ENCODE measurements at regions not wholly inside any gene's neighbourhood (a gene's known extent, or its start where the extent isn't known, plus 50 kb on each side); places are given as distances from the start of the nearest gene placed in this dataset.
"Not testable (repeated sequence)": the region's sequence is repeated elsewhere in the genome, so short reads cannot be mapped to it uniquely, and the experiment has no call there.

- no peaks in the 10 kb centered on the region for H3K36me3 ChIP-seq (ENCODE audit: insufficient read depth, low read length)
- POLR2A ChIA-PET = no interaction called here
- BruUV-seq (replicated peaks) = no TSS peak
- no peak overlapping the region for H3K4me3 ChIP-seq (ENCODE audit: low read depth, low read length, poor library complexity, severe bottlenecking)
- H3K4me2 ChIP-seq (ENCODE audit: low read length) = no peak overlapping the region
- no peaks in the 10 kb centered on the region for H4K20me1 ChIP-seq (ENCODE audit: insufficient read depth, low read length)
- no peak overlapping the region for H3K27ac ChIP-seq (ENCODE audit: low read depth, low read length, poor library complexity, severe bottlenecking)
- intact Hi-C loops (cut with micrococcal nuclease; ENCODE audit: unreplicated experiment) = no loop called here
- no peaks in the 10 kb centered on the region for H3K9me3 ChIP-seq (ENCODE audit: low read length)
- H3K9me2 ChIP-seq (ENCODE audit: insufficient read depth, low read length) = no peaks in the 10 kb centered on the region
- CTCF ChIA-PET (ENCODE audit: unreplicated experiment) = no interaction called here
- H3K79me2 ChIP-seq (ENCODE audit: insufficient read depth, low read depth, low read length) = no peaks in the 10 kb centered on the region
- no peaks in the 10 kb centered on the region for H3K4me1 ChIP-seq (ENCODE audit: insufficient read depth, low read length, poor library complexity, severe bottlenecking)
- TF ChIP-seq CTCF (conservative IDR thresholded peaks at IDR 0.05; ENCODE audit: low read length) = no peak
- no peak for TF ChIP-seq EZH2phosphoT487 (IDR thresholded peaks at IDR 0.05; ENCODE audit: borderline replicate concordance, low read depth, low read length)
- DNase-seq (ENCODE audit: low spot score) = no peak
- H2AFZ ChIP-seq (ENCODE audit: low read length) = no peak overlapping the region
Measured at GRCh38 chr19:23541991-23542390, 145.0 kb downstream of the ZNF675 start.

DNA sequence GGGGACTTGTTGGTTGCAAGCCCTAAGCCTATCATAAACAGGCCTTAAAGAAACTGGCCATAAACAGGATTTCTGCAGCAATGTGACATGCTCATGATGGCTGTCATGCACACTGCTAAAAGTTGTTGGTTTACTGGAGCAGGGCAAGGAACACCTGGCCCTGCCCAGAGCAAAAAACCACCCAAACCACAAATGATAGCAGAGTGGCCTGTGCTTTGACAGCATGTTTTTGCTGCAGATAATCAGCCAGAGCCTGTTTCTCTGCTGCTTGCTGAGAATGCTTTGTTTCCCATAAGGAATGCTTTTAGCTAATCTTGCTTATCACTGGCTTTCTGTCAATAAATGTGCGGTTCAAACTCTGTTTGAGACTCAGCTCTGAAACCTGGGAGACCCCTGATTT is 144.9 kb upstream of the ZNF91 start:
- peak; percentile 4 for DNase-seq (ENCODE audit: low spot score)
- H3K9me3 ChIP-seq (ENCODE audit: low read length); H3K27ac ChIP-seq (ENCODE audit: low read depth, low read length, poor library complexity, severe bottlenecking); H3K4me2 ChIP-seq (ENCODE audit: low read length); H3K4me1 ChIP-seq (ENCODE audit: insufficient read depth, low read length, poor library complexity, severe bottlenecking); H3K79me2 ChIP-seq (ENCODE audit: insufficient read depth, low read depth, low read length); BruUV-seq (replicated peaks); H2AFZ ChIP-seq (ENCODE audit: low read length); H4K20me1 ChIP-seq (ENCODE audit: insufficient read depth, low read length); CTCF ChIA-PET (ENCODE audit: unreplicated experiment); H3K4me3 ChIP-seq (ENCODE audit: low read depth, low read length, poor library complexity, severe bottlenecking); intact Hi-C loops (cut with micrococcal nuclease; ENCODE audit: unreplicated experiment); H3K36me3 ChIP-seq (ENCODE audit: insufficient read depth, low read length); POLR2A ChIA-PET; H3K9me2 ChIP-seq (ENCODE audit: insufficient read depth, low read length): not testable (repeated sequence)

DNA sequence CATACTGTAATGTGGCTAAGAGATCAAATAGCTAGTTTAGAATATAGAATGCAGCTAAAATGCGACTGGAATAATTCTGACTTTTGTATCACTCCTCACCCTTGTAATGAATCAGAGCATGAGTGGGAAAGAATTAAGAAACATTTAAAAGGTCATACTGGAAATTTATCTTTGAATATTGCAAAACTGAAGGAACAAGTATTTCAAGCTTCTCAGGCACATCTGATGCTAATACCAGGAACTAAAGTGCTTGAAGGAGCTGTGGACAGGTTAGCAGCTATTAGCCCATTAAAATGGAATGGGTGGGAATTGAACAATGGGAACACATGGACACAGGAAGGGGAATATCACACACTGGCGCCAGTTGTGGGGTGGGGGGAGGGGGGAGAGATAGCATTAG is 144.2 kb upstream of the ZNF91 start:
- no peaks in the 10 kb centered on the region for H3K4me1 ChIP-seq (ENCODE audit: insufficient read depth, low read length, poor library complexity, severe bottlenecking)
- H3K4me2 ChIP-seq (ENCODE audit: low read length) = no peak overlapping the region
- no peak overlapping the region for H3K4me3 ChIP-seq (ENCODE audit: low read depth, low read length, poor library complexity, severe bottlenecking)
- no peaks in the 10 kb centered on the region for H3K79me2 ChIP-seq (ENCODE audit: insufficient read depth, low read depth, low read length)
- CTCF ChIA-PET (ENCODE audit: unreplicated experiment) = no interaction called here
- H3K9me2 ChIP-seq (ENCODE audit: insufficient read depth, low read length) = no peaks in the 10 kb centered on the region
- no peaks in the 10 kb centered on the region for H3K9me3 ChIP-seq (ENCODE audit: low read length)
- no TSS peak for BruUV-seq (replicated peaks)
- no peak for DNase-seq (ENCODE audit: low spot score)
- intact Hi-C loops (cut with micrococcal nuclease; ENCODE audit: unreplicated experiment) = no loop called here
- no peaks in the 10 kb centered on the region for H3K36me3 ChIP-seq (ENCODE audit: insufficient read depth, low read length)
- H4K20me1 ChIP-seq (ENCODE audit: insufficient read depth, low read length) = no peaks in the 10 kb centered on the region
- H2AFZ ChIP-seq (ENCODE audit: low read length) = no peak overlapping the region
- POLR2A ChIA-PET = no interaction called here
- H3K27ac ChIP-seq (ENCODE audit: low read depth, low read length, poor library complexity, severe bottlenecking) = no peak overlapping the region
- no peak for TF ChIP-seq CTCF (conservative IDR thresholded peaks at IDR 0.05; ENCODE audit: low read length)
- no peak for TF ChIP-seq EZH2phosphoT487 (IDR thresholded peaks at IDR 0.05; ENCODE audit: borderline replicate concordance, low read depth, low read length)

- POLR2A ChIA-PET; BruUV-seq (replicated peaks); H3K36me3 ChIP-seq (ENCODE audit: insufficient read depth, low read length): not testable (repeated sequence)
Measured at GRCh38 chr19:23537136-23537535, 141.9 kb upstream of the ZNF91 start.

DNA sequence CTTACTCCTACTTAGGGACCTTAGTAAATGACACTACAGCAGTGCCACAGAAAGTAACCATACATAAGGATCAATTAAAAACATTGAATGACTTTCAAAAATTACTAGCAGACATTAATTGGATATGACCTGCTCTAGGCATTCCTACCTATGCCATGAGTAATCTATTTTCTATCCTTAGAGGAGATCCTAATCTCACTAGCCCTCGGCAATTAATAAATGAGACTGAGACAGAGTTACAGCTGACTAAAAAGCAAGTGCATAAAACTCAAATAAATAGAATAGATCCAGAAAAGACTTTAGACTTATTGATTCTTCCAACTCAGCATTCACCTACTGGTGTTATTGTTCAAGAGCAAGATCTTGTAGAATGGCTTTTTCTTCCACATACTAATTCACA is 141.1 kb upstream of the ZNF91 start:
- CTCF ChIA-PET (ENCODE audit: unreplicated experiment); H3K27ac ChIP-seq (ENCODE audit: low read depth, low read length, poor library complexity, severe bottlenecking); H3K79me2 ChIP-seq (ENCODE audit: insufficient read depth, low read depth, low read length); H3K4me2 ChIP-seq (ENCODE audit: low read length); DNase-seq (ENCODE audit: low spot score); H2AFZ ChIP-seq (ENCODE audit: low read length); POLR2A ChIA-PET; H3K9me3 ChIP-seq (ENCODE audit: low read length); H3K9me2 ChIP-seq (ENCODE audit: insufficient read depth, low read length); H3K4me3 ChIP-seq (ENCODE audit: low read depth, low read length, poor library complexity, severe bottlenecking); intact Hi-C loops (cut with micrococcal nuclease; ENCODE audit: unreplicated experiment); H4K20me1 ChIP-seq (ENCODE audit: insufficient read depth, low read length); BruUV-seq (replicated peaks); H3K4me1 ChIP-seq (ENCODE audit: insufficient read depth, low read length, poor library complexity, severe bottlenecking); H3K36me3 ChIP-seq (ENCODE audit: insufficient read depth, low read length): not testable (repeated sequence)

More at GRCh38 chr19:23537136-23537535, 141.9 kb upstream of the ZNF91 start:
- H3K4me2 ChIP-seq (ENCODE audit: low read length); H3K4me3 ChIP-seq (ENCODE audit: low read depth, low read length, poor library complexity, severe bottlenecking); CTCF ChIA-PET (ENCODE audit: unreplicated experiment); H2AFZ ChIP-seq (ENCODE audit: low read length); DNase-seq (ENCODE audit: low spot score); H3K27ac ChIP-seq (ENCODE audit: low read depth, low read length, poor library complexity, severe bottlenecking); H3K79me2 ChIP-seq (ENCODE audit: insufficient read depth, low read depth, low read length); H4K20me1 ChIP-seq (ENCODE audit: insufficient read depth, low read length); intact Hi-C loops (cut with micrococcal nuclease; ENCODE audit: unreplicated experiment); H3K9me3 ChIP-seq (ENCODE audit: low read length); H3K4me1 ChIP-seq (ENCODE audit: insufficient read depth, low read length, poor library complexity, severe bottlenecking); H3K9me2 ChIP-seq (ENCODE audit: insufficient read depth, low read length): not testable (repeated sequence)
